ENCODE measurements at regions not wholly inside any gene's neighbourhood (a gene's known extent, or its start where the extent isn't known, plus 50 kb on each side); places are given as distances from the start of the nearest gene placed in this dataset.

GRCh38 chr4:81523672-81524327, 52.1 kb upstream of the RASGEF1B start:
- DNase-seq: no peak

- DNase-seq: no peak
Measured at GRCh38 chr4:81522711-81523110, 51.0 kb upstream of the RASGEF1B start.

DNA sequence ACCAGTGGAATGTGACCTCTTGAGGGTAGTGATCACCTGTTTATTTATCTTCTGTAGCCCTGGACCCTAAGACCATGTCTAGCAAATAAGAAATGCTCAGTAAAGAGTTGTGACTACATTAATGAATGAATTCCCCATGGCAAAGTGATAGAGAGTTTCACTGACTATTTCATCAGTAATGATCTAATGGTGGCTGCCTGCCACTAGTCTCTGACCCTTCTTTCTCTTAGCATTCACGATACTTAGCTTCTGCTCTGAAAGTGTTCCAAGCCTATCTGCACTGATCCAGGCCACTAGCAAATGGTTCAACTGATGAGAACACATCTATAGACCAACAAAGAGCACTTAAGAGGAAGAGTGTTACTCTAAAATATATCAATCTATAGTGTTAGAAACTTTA, 50.0 kb upstream of the RASGEF1B start:
- no peak for DNase-seq

Data from stimulated activated CD4-positive, alpha-beta T cell treated with anti-CD3 and anti-CD28 coated beads, Interleukin-12 subunit alpha, Interleukin-12 subunit beta, amount 100 ng/mL, for 4 hours (primary cell).